Activated gamma-delta T cell treated with Interleukin-2 at 50 U/mL for 16 hours (primary cell): ENCODE measurements at regions not wholly inside any gene's neighbourhood (a gene's known extent, or its start where the extent isn't known, plus 50 kb on each side); places are given as distances from the start of the nearest gene placed in this dataset.
"Not testable (repeated sequence)": the region's sequence is repeated elsewhere in the genome, so short reads cannot be mapped to it uniquely, and the experiment has no call there.

Source experiments
- DNase-seq: peaks from one replicate; pipeline ENCODE4 v3.0.0-alpha.2; 2020

GRCh38 chr10:42351745-42352144 is 286.6 kb downstream of the ZNF33B start:
- DNase-seq, result no peak

GRCh38 chr10:42336593-42337337 is 301.6 kb downstream of the ZNF33B start:
- DNase-seq, result not testable (repeated sequence)

GRCh38 chr10:42335653-42336296 is 302.6 kb downstream of the ZNF33B start:
- DNase-seq, result not testable (repeated sequence)

GRCh38 chr10:42304341-42304740 is 334.0 kb downstream of the ZNF33B start:
- no peak for DNase-seq

GRCh38 chr10:42281896-42282295 is 356.5 kb downstream of the ZNF33B start:
- DNase-seq, result not testable (repeated sequence)

GRCh38 chr10:42269788-42270187 is 368.6 kb downstream of the ZNF33B start:
- DNase-seq, result not testable (repeated sequence)

- not testable (repeated sequence) for DNase-seq
These were observed 375.1 kb downstream of the ZNF33B start for GRCh38 chr10:42263259-42263658.

GRCh38 chr10:42243002-42243401 is 395.4 kb downstream of the ZNF33B start:
- not testable (repeated sequence) for DNase-seq

- DNase-seq, result no peak
These were observed 396.1 kb downstream of the ZNF33B start for GRCh38 chr10:42242135-42242805.

- DNase-seq, result not testable (repeated sequence)
These were observed 402.0 kb downstream of the ZNF33B start for GRCh38 chr10:42236401-42236800.

- DNase-seq, result not testable (repeated sequence)
These were observed 402.6 kb downstream of the ZNF33B start for GRCh38 chr10:42235736-42236135.

- not testable (repeated sequence) for DNase-seq
These were observed 403.1 kb downstream of the ZNF33B start for GRCh38 chr10:42235241-42235640.

- DNase-seq, result not testable (repeated sequence)
These were observed 403.9 kb downstream of the ZNF33B start for GRCh38 chr10:42234506-42234905.

GRCh38 chr10:42233461-42234206 is 404.7 kb downstream of the ZNF33B start:
- DNase-seq, result not testable (repeated sequence)

- DNase-seq, result not testable (repeated sequence)
These were observed 405.4 kb downstream of the ZNF33B start for GRCh38 chr10:42232955-42233354.

GRCh38 chr10:42230812-42231211 is 407.6 kb downstream of the ZNF33B start:
- DNase-seq, result not testable (repeated sequence)

GRCh38 chr10:42230115-42230514 is 408.3 kb downstream of the ZNF33B start:
- not testable (repeated sequence) for DNase-seq

GRCh38 chr10:42227859-42228258 is 410.5 kb downstream of the ZNF33B start:
- DNase-seq, result not testable (repeated sequence)

- DNase-seq, result not testable (repeated sequence)
These were observed 444.8 kb downstream of the ZNF33B start for GRCh38 chr10:42193588-42193987.

- DNase-seq, result peak; percentile 11
These were observed 445.9 kb downstream of the ZNF33B start for GRCh38 chr10:42192450-42192849.

- not testable (repeated sequence) for DNase-seq
These were observed 450.7 kb downstream of the ZNF33B start for GRCh38 chr10:42187501-42188195.
